Chondrocyte (in vitro differentiated cells): ENCODE measurements at regions not wholly inside any gene's neighbourhood (a gene's known extent, or its start where the extent isn't known, plus 50 kb on each side); places are given as distances from the start of the nearest gene placed in this dataset.
"Not testable (repeated sequence)": the region's sequence is repeated elsewhere in the genome, so short reads cannot be mapped to it uniquely, and the experiment has no call there.

Experiments used
- DNase-seq: peaks from one replicate; pipeline ENCODE4 v3.0.0; 2021; ENCODE audit warnings: mixed read lengths, low spot score
- H3K27ac Mint-ChIP-seq: one replicate; pipeline ENCODE4 v1.8.0; 2021; ENCODE audit warnings: mild to moderate bottlenecking, moderate library complexity, mixed read lengths; ENCODE audit not compliant: unreplicated experiment
- H3K27me3 Mint-ChIP-seq: 2 replicates; pipeline ENCODE4 v1.8.0; 2021; ENCODE audit warnings: low read depth, mixed read lengths
- H3K36me3 Mint-ChIP-seq: 2 replicates; pipeline ENCODE4 v1.8.0; 2021; ENCODE audit warnings: low read depth, mixed read lengths
- H3K4me1 Mint-ChIP-seq: 2 replicates; pipeline ENCODE4 v1.8.0; 2021; ENCODE audit warnings: low read depth, mild to moderate bottlenecking, mixed read lengths
- H3K4me3 Mint-ChIP-seq: one replicate; pipeline ENCODE4 v1.8.0; 2021; ENCODE audit warnings: mild to moderate bottlenecking, moderate library complexity, mixed read lengths; ENCODE audit not compliant: unreplicated experiment
- H3K9me3 Mint-ChIP-seq: 2 replicates; pipeline ENCODE4 v1.8.0; 2021; ENCODE audit warnings: low read depth, mixed read lengths
- TF ChIP-seq, protein P1 (sequence below): fragments of 200-600 bp; sonication (generic); IDR thresholded peaks from 2 replicates; pipeline ENCODE4 v1.5.0; 2021; ENCODE audit warnings: antibody characterized with exemption, mild to moderate bottlenecking, moderate library complexity

DNA sequence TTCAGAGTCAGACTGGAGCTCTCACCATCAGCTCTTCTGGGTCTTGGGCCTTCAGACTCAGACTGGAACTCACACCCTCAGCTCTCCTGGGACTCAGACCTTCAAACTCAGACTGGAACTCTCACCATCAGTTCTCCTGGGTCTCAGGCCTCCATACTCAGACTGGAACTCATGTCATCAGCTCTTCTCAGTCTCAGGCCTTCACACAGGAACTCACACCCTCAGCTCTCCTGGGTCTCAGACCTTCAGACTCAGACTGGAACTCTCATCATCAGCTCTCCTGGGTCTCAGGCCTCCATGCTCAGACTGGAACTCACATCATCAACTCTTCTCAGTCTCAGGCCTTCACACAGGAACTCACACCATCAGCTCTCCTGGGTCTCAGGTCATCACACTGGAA lies 147.2 kb upstream of the MXRA5 start:
- H3K27ac Mint-ChIP-seq: no peak overlapping the region
- no peaks in the 10 kb centered on the region for H3K36me3 Mint-ChIP-seq
- H3K9me3 Mint-ChIP-seq: peaks cover 6% of the 10 kb centered on the region
- no peak overlapping the region for H3K4me3 Mint-ChIP-seq
- TF ChIP-seq, protein P1, sequence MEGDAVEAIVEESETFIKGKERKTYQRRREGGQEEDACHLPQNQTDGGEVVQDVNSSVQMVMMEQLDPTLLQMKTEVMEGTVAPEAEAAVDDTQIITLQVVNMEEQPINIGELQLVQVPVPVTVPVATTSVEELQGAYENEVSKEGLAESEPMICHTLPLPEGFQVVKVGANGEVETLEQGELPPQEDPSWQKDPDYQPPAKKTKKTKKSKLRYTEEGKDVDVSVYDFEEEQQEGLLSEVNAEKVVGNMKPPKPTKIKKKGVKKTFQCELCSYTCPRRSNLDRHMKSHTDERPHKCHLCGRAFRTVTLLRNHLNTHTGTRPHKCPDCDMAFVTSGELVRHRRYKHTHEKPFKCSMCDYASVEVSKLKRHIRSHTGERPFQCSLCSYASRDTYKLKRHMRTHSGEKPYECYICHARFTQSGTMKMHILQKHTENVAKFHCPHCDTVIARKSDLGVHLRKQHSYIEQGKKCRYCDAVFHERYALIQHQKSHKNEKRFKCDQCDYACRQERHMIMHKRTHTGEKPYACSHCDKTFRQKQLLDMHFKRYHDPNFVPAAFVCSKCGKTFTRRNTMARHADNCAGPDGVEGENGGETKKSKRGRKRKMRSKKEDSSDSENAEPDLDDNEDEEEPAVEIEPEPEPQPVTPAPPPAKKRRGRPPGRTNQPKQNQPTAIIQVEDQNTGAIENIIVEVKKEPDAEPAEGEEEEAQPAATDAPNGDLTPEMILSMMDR: no peak
- H3K27me3 Mint-ChIP-seq: no peaks in the 10 kb centered on the region
- DNase-seq: no peak
- peaks cover 9% of the 10 kb centered on the region for H3K4me1 Mint-ChIP-seq

DNA sequence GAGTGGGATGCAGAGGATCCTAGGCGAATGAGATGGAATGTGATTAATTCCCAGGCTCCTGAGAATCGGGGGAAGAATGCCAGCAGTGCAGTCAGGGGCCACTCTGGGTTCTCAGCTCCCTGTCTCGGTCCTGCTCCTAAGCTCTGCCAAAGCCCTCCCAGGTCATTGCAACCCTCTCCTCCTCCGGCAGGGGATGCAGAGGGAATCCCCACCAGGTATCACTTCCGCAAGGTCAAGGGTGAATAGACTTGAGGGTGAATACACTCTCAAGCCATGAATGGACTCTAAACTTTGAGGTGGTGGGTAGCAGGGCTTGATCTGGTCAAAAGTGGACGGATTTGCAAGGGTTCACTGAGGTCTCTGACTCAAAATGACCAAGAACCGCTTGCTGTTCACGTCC lies 139.3 kb upstream of the MXRA5 start:
- H3K4me3 Mint-ChIP-seq: no peak overlapping the region
- TF ChIP-seq, protein P1: no peak
- H3K4me1 Mint-ChIP-seq: no peaks in the 10 kb centered on the region
- no peaks in the 10 kb centered on the region for H3K9me3 Mint-ChIP-seq
- H3K27me3 Mint-ChIP-seq: peaks cover 4% of the 10 kb centered on the region
- H3K36me3 Mint-ChIP-seq: no peaks in the 10 kb centered on the region
- no peak overlapping the region for H3K27ac Mint-ChIP-seq
- no peak for DNase-seq

DNA sequence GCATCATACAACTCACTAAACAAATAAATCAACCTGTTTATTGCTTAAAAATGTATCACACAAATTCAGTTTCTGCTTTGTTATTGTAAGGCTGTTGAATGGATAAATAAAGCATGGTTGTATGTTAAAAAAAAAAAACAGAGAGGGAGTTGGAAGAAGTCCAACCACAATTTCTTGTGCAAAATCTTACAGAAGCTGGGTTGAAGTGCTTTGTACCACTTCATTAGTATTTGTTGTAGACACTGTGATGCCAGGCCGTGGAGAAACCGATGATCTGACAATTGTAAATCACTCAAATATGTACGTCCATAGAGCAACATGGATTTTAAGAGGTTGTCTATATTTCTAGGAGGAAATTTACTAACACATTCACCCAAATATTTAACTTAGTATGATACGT lies 132.6 kb upstream of the MXRA5 start:
- DNase-seq: no peak
- TF ChIP-seq, protein P1: no peak
- peaks cover 6% of the 10 kb centered on the region for H3K27me3 Mint-ChIP-seq
- H3K27ac Mint-ChIP-seq: no peak overlapping the region
- peaks cover 3% of the 10 kb centered on the region for H3K9me3 Mint-ChIP-seq
- no peaks in the 10 kb centered on the region for H3K4me1 Mint-ChIP-seq
- no peak overlapping the region for H3K4me3 Mint-ChIP-seq
- no peaks in the 10 kb centered on the region for H3K36me3 Mint-ChIP-seq

DNA sequence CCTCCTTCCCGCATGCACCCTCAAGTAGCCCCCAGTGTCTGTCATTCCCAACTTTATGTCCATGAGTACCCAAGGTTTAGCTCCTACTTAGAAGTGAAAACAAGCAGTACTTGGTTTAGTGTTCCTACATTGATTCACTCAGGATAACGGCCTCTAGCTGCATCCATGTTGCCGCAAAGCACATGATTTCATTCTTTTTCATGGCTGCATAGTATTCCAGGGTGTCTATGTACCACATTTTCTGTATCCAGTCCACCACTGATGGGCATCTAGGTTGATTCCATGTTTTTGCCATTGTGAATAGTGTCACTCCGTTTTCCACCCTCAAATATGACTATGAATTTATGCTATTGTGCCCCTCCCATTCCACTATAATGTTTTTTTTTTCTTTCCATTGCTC lies 130.5 kb upstream of the MXRA5 start:
- H3K9me3 Mint-ChIP-seq: peaks cover 3% of the 10 kb centered on the region
- no peaks in the 10 kb centered on the region for H3K4me1 Mint-ChIP-seq
- DNase-seq: no peak
- TF ChIP-seq, protein P1: no peak
- peaks cover 6% of the 10 kb centered on the region for H3K27me3 Mint-ChIP-seq
- no peaks in the 10 kb centered on the region for H3K36me3 Mint-ChIP-seq
- no peak overlapping the region for H3K27ac Mint-ChIP-seq
- H3K4me3 Mint-ChIP-seq: no peak overlapping the region

DNA sequence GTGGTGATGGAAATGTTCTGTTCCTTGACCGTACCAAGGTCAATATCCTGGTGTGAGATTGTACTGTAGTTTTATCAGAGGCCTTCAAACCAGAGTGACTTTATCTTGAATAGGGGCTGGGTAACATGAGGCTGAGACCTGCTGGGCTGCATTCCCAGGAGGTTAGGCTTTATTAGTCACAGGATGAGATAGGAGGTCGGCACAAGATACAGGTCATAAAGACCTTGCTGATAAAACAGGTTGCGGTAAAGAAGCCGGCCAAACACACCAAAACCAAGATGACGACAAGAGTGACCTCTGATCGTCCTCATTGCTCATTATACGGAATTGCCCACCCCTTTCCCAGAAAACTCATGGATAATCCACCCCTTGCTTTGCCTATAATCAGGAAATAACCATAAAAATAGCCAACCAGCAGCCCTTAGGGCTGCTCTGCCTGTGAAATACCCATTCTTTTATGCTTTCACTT lies 123.8 kb upstream of the MXRA5 start:
- H3K4me3 Mint-ChIP-seq, H3K36me3 Mint-ChIP-seq, H3K27ac Mint-ChIP-seq, DNase-seq, H3K9me3 Mint-ChIP-seq, H3K4me1 Mint-ChIP-seq, H3K27me3 Mint-ChIP-seq: not testable (repeated sequence)

DNA sequence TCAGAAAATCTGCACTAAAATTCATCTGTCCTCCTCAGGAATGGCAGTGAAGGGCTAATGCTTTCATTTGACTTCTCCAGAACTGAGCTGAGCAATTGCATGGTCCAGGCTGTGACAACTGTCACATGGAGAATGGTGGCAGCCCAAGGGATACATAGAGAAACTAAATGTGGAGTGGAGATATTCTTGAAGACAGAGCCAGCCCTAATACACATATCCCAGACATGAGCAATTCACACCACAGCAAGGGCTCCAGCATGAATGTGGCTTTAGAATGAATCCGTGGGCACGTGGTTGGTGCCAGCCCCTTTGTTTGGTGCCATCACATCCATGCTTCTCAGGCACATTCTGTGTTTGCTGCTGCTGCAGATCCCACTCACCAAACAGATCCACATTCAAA lies 121.6 kb upstream of the MXRA5 start:
- no peaks in the 10 kb centered on the region for H3K4me1 Mint-ChIP-seq
- no peaks in the 10 kb centered on the region for H3K36me3 Mint-ChIP-seq
- H3K9me3 Mint-ChIP-seq: no peaks in the 10 kb centered on the region
- H3K4me3 Mint-ChIP-seq: no peak overlapping the region
- no peaks in the 10 kb centered on the region for H3K27me3 Mint-ChIP-seq
- no peak overlapping the region for H3K27ac Mint-ChIP-seq
- TF ChIP-seq, protein P1: no peak
- DNase-seq: no peak
